ENCODE measurements at regions not wholly inside any gene's neighbourhood (a gene's known extent, or its start where the extent isn't known, plus 50 kb on each side); places are given as distances from the start of the nearest gene placed in this dataset.

DNA sequence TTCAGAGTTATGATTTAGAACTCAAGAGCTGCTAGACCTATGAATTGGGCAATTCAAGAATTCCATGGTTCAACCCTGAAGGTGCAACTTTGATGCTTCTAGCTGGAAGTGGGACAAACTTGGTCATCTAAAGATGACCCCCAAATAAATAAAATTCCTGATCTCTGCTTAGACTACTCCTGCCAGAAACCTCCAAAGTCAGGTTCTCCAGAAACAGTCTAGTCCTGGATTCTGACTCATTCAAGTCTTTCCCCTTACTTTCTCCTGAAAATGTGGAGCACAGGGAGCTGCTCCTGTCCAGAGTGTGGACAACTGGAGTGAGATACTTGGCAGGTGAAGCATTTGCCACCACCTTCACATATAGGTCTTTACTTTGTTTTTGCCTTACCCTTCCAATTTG, 557.7 kb upstream of the TNP1 start:
- Histone ChIP-seq H3K4me1 (ENCODE audit: insufficient read depth, low read length) (peaks cover 42% of the 10 kb centered on the region), H3K36me3 (ENCODE audit: insufficient read depth, low read length) (no peaks in the 10 kb centered on the region), H3K27ac (ENCODE audit: low read depth, low read length) (no peak overlapping the region), H3K4me3 (ENCODE audit: low read depth in 1 of 2, low read length in 2 of 2) (no peak overlapping the region), H3K9ac (ENCODE audit: low read length) (no peak overlapping the region), H3K27me3 (ENCODE audit: control insufficient read depth in 1 of 2, insufficient read depth in 2 of 2, low read length in 2 of 2) (no peaks in the 10 kb centered on the region), H3K9me3 (ENCODE audit: low read length) (no peaks in the 10 kb centered on the region)

DNA sequence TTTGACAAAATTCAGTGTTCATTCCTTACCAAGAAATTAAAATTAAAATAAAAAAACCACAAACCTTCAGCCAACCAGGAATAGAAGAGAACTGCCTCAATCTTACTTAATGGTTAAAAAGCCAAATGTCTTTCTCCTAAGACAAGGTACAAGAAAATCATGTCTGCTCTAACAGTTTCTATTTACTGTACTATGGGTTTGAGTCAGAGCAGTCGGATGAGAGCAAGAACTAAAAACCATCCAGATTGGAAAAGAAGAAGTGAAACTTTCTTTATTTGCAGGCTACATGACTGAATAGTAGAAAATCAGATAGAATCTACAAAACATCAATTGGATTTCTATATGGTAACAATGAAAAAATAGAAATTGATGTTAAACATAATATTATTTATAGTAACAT, 555.5 kb upstream of the TNP1 start:
- Histone ChIP-seq H3K4me3 (ENCODE audit: low read depth in 1 of 2, low read length in 2 of 2) (no peak overlapping the region), H3K9ac (ENCODE audit: low read length) (no peak overlapping the region), H3K36me3 (ENCODE audit: insufficient read depth, low read length) (no peaks in the 10 kb centered on the region), H3K27me3 (ENCODE audit: control insufficient read depth in 1 of 2, insufficient read depth in 2 of 2, low read length in 2 of 2) (no peaks in the 10 kb centered on the region), H3K4me1 (ENCODE audit: insufficient read depth, low read length) (peaks cover 47% of the 10 kb centered on the region), H3K27ac (ENCODE audit: low read depth, low read length) (no peak overlapping the region), H3K9me3 (ENCODE audit: low read length) (no peaks in the 10 kb centered on the region)

DNA sequence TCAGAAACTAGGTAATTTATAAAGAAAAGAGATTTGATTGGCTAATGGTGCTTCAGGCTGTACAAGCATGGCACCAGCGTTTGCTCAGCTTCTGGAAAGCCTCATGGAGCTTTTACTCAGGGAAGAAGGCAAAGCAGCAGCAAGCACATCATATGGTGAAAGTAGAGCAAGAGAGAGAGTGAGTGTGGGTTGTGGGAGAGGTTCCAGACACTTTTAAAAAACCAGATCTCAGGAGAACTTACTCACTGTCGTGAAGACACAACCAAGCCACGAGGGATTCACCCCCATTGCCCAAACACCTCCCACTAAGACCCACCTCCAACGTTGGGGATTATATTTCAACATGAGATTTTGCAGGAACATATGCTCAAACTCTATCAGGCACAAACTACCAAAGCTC, 554.6 kb upstream of the TNP1 start:
- no peaks in the 10 kb centered on the region for H3K9me3 ChIP-seq (ENCODE audit: low read length)
- H3K27me3 ChIP-seq (ENCODE audit: control insufficient read depth in 1 of 2, insufficient read depth in 2 of 2, low read length in 2 of 2): no peaks in the 10 kb centered on the region
- peak overlapping the region; percentile 12 for H3K27ac ChIP-seq (ENCODE audit: low read depth, low read length)
- no peak overlapping the region for H3K4me3 ChIP-seq (ENCODE audit: low read depth in 1 of 2, low read length in 2 of 2)
- H3K4me1 ChIP-seq (ENCODE audit: insufficient read depth, low read length): peaks cover 51% of the 10 kb centered on the region
- H3K36me3 ChIP-seq (ENCODE audit: insufficient read depth, low read length): no peaks in the 10 kb centered on the region
- no peak overlapping the region for H3K9ac ChIP-seq (ENCODE audit: low read length)

- no peaks in the 10 kb centered on the region for H3K36me3 ChIP-seq (ENCODE audit: insufficient read depth, low read length)
- peak overlapping the region; percentile 79 for H3K27ac ChIP-seq (ENCODE audit: low read depth, low read length)
- no peak overlapping the region for H3K4me3 ChIP-seq (ENCODE audit: low read depth in 1 of 2, low read length in 2 of 2)
- peaks cover 43% of the 10 kb centered on the region for H3K4me1 ChIP-seq (ENCODE audit: insufficient read depth, low read length)
- H3K27me3 ChIP-seq (ENCODE audit: control insufficient read depth in 1 of 2, insufficient read depth in 2 of 2, low read length in 2 of 2): no peaks in the 10 kb centered on the region
- H3K9ac ChIP-seq (ENCODE audit: low read length): no peak overlapping the region
- no peaks in the 10 kb centered on the region for H3K9me3 ChIP-seq (ENCODE audit: low read length)
These were observed 553.3 kb upstream of the TNP1 start for GRCh38 chr2:217413193-217413592.

GRCh38 chr2:217412721-217413120, 552.9 kb upstream of the TNP1 start:
- Histone ChIP-seq H3K4me3 (ENCODE audit: low read depth in 1 of 2, low read length in 2 of 2) (no peak overlapping the region), H3K4me1 (ENCODE audit: insufficient read depth, low read length) (peaks cover 43% of the 10 kb centered on the region), H3K27ac (ENCODE audit: low read depth, low read length) (peak overlapping the region; percentile 79), H3K36me3 (ENCODE audit: insufficient read depth, low read length) (no peaks in the 10 kb centered on the region), H3K9ac (ENCODE audit: low read length) (peak overlapping the region; percentile 22), H3K27me3 (ENCODE audit: control insufficient read depth in 1 of 2, insufficient read depth in 2 of 2, low read length in 2 of 2) (no peaks in the 10 kb centered on the region), H3K9me3 (ENCODE audit: low read length) (no peaks in the 10 kb centered on the region)

DNA sequence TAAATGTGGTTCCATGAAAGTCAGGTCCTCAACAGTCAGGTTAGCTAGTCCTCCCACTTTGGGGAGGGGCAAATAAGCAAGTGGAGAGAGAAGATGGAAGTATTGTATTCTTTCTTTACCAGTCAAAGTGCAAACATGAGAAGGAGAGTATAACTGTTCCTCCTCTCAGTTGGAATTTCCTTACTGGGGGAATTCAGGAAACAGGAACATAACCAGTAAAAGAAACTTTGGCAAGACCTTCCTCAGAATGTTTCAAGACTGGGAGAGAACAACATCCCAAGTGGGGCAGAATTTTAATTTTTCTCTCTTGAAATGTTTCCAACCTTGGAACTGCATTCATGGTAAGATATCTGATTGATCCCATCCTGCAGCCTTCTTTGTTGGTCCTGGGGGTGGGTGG, 552.4 kb upstream of the TNP1 start:
- Histone ChIP-seq H3K4me1 (ENCODE audit: insufficient read depth, low read length) (peaks cover 43% of the 10 kb centered on the region), H3K36me3 (ENCODE audit: insufficient read depth, low read length) (no peaks in the 10 kb centered on the region), H3K27me3 (ENCODE audit: control insufficient read depth in 1 of 2, insufficient read depth in 2 of 2, low read length in 2 of 2) (no peaks in the 10 kb centered on the region), H3K4me3 (ENCODE audit: low read depth in 1 of 2, low read length in 2 of 2) (no peak overlapping the region), H3K9me3 (ENCODE audit: low read length) (no peaks in the 10 kb centered on the region), H3K27ac (ENCODE audit: low read depth, low read length) (peak overlapping the region; percentile 79), H3K9ac (ENCODE audit: low read length) (peak overlapping the region; percentile 22)

DNA sequence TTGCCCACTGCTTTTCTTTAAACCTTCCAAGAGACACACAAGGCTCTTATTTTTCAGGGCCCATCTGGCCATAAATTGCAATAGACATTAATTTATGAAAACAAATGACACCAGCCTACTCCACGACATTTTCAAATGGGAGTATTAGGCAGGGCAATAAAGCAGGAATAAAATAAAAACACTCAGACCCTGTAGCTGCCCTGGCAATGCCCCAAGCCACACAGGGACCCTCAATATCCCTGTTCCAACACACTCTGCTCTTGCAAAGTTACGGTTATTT, 550.8 kb upstream of the TNP1 start:
- Histone ChIP-seq H3K36me3 (ENCODE audit: insufficient read depth, low read length) (no peaks in the 10 kb centered on the region), H3K9ac (ENCODE audit: low read length) (no peak overlapping the region), H3K4me1 (ENCODE audit: insufficient read depth, low read length) (peaks cover 43% of the 10 kb centered on the region), H3K27me3 (ENCODE audit: control insufficient read depth in 1 of 2, insufficient read depth in 2 of 2, low read length in 2 of 2) (no peaks in the 10 kb centered on the region), H3K4me3 (ENCODE audit: low read depth in 1 of 2, low read length in 2 of 2) (no peak overlapping the region), H3K9me3 (ENCODE audit: low read length) (no peaks in the 10 kb centered on the region), H3K27ac (ENCODE audit: low read depth, low read length) (no peak overlapping the region)

DNA sequence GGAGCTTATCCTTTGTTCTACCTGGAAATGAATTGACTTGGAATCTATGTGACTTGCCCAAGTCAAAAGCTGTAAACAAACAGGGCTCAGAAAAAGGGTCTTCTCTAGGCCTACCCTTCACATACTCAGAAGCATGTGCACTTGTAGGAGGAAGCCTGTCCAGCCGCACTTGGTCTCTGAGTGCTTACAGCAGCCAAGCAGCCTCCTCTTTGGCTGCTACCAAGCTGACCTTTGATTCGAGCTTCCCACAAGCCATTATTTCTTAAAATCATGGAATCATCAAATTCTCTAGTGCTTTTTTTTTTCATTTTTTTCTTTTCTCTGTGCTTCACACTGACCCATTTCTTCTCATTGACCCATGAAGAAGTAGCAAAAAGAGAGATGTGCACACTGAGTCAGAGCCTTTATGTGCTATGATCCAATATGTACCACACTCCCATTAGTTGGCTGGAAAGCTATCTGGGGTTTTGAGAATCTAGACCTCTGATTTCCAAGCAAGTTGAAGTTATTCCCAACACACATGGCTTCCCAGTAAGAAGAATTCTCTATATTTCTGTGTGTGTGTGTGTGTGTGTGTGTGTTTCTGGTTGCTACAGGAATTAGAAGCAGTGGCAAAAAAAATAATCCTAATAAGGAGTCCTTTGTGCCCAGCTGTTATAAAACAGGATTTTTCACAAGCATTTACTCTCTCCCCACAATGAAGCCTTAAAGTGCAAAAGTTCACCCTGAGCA, 550.3 kb upstream of the TNP1 start:
- H3K9ac ChIP-seq (ENCODE audit: low read length): no peak overlapping the region
- peaks cover 43% of the 10 kb centered on the region for H3K4me1 ChIP-seq (ENCODE audit: insufficient read depth, low read length)
- H3K27ac ChIP-seq (ENCODE audit: low read depth, low read length): no peak overlapping the region
- no peaks in the 10 kb centered on the region for H3K9me3 ChIP-seq (ENCODE audit: low read length)
- H3K4me3 ChIP-seq (ENCODE audit: low read depth in 1 of 2, low read length in 2 of 2): no peak overlapping the region
- H3K27me3 ChIP-seq (ENCODE audit: control insufficient read depth in 1 of 2, insufficient read depth in 2 of 2, low read length in 2 of 2): no peaks in the 10 kb centered on the region
- H3K36me3 ChIP-seq (ENCODE audit: insufficient read depth, low read length): no peaks in the 10 kb centered on the region

DNA sequence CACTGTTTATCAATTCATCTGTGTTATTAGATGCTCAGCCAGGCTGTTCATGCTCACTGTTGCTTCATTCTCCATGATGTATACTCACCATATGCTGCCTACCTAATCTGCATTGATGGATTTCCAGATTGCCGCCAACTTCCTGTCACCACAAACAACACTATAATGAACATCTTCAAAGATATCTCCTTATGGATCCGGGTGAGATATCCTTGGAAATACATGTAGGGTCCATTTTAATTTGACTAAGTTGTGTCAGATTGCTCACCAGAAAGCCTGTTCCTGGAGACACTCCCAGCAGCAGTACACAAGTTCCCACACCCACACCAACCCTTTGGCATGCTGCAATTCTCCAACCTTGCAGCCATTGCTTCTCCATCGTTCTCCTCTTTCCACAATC, 547.5 kb upstream of the TNP1 start:
- no peaks in the 10 kb centered on the region for H3K36me3 ChIP-seq (ENCODE audit: insufficient read depth, low read length)

GRCh38 chr2:217404236-217404760, 544.4 kb upstream of the TNP1 start:
- H3K9me3 ChIP-seq (ENCODE audit: low read length): no peaks in the 10 kb centered on the region
- no peak overlapping the region for H3K27ac ChIP-seq (ENCODE audit: low read depth, low read length)
- no peaks in the 10 kb centered on the region for H3K27me3 ChIP-seq (ENCODE audit: control insufficient read depth in 1 of 2, insufficient read depth in 2 of 2, low read length in 2 of 2)
- H3K9ac ChIP-seq (ENCODE audit: low read length): no peak overlapping the region
- no peak overlapping the region for H3K4me3 ChIP-seq (ENCODE audit: low read depth in 1 of 2, low read length in 2 of 2)
- H3K36me3 ChIP-seq (ENCODE audit: insufficient read depth, low read length): no peaks in the 10 kb centered on the region
- H3K4me1 ChIP-seq (ENCODE audit: insufficient read depth, low read length): peaks cover 20% of the 10 kb centered on the region

More for the DNA sequence above, 547.5 kb upstream of the TNP1 start:
- Histone ChIP-seq H3K27me3 (ENCODE audit: control insufficient read depth in 1 of 2, insufficient read depth in 2 of 2, low read length in 2 of 2) (no peaks in the 10 kb centered on the region), H3K9me3 (ENCODE audit: low read length) (no peaks in the 10 kb centered on the region), H3K27ac (ENCODE audit: low read depth, low read length) (no peak overlapping the region), H3K4me1 (ENCODE audit: insufficient read depth, low read length) (peaks cover 47% of the 10 kb centered on the region), H3K9ac (ENCODE audit: low read length) (no peak overlapping the region), H3K4me3 (ENCODE audit: low read depth in 1 of 2, low read length in 2 of 2) (no peak overlapping the region)

DNA sequence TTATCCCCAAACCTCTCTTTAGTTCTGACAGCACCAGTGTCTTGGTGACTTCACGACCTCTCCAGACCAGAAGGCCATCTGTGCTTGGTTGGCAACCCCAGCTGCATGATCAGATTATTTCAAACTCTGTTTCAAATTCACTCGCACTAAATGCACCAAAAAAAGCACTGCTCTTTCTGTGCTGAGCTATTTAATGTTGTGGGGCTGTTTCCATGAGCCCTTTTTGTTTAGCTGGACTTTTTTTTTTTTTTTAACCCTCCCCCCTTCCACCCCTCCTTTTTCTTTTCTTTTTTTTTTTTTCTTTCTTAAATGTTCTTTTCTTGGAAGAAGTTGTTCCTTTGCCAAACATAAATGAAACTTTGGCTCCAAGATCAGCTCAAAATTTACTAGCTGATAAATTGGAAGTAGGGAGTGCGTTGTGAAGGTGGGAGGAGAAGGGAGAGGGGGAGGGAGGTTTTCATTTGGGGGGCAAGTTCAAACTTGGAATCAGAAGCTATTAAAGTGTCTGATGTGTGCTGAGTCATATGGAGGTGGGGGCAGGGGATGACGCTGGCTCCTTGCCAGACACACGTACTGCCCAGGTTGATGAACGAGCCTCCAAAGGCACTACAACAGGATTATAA, 543.0 kb upstream of the TNP1 start:
- Histone ChIP-seq H3K4me3 (ENCODE audit: low read depth in 1 of 2, low read length in 2 of 2) (no peak overlapping the region), H3K36me3 (ENCODE audit: insufficient read depth, low read length) (no peaks in the 10 kb centered on the region), H3K27me3 (ENCODE audit: control insufficient read depth in 1 of 2, insufficient read depth in 2 of 2, low read length in 2 of 2) (no peaks in the 10 kb centered on the region), H3K9me3 (ENCODE audit: low read length) (no peaks in the 10 kb centered on the region), H3K9ac (ENCODE audit: low read length) (no peak overlapping the region), H3K4me1 (ENCODE audit: insufficient read depth, low read length) (peaks cover 25% of the 10 kb centered on the region), H3K27ac (ENCODE audit: low read depth, low read length) (peak overlapping the region; percentile 64)

DNA sequence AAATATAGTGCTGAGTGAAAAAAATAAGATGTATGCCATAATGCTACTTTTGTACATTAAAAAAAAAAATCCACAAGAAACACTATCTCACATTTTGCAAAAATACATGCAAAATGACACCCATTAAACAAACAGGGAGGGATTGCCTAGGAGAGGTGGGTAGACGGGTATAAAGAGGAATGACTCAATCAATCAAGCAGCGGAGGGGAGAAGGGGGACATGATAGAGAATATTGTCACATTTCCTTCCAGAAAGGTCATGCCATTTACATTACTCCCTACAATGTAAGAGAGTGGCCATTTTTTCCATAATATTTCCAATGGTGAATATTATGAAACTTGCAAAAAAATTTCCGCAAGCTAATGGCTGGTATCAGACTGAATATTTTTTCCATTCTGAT, 542.3 kb upstream of the TNP1 start:
- H3K27ac ChIP-seq (ENCODE audit: low read depth, low read length): peak overlapping the region; percentile 57
- no peaks in the 10 kb centered on the region for H3K9me3 ChIP-seq (ENCODE audit: low read length)
- no peaks in the 10 kb centered on the region for H3K36me3 ChIP-seq (ENCODE audit: insufficient read depth, low read length)
- peaks cover 32% of the 10 kb centered on the region for H3K4me1 ChIP-seq (ENCODE audit: insufficient read depth, low read length)
- H3K9ac ChIP-seq (ENCODE audit: low read length): no peak overlapping the region
- no peaks in the 10 kb centered on the region for H3K27me3 ChIP-seq (ENCODE audit: control insufficient read depth in 1 of 2, insufficient read depth in 2 of 2, low read length in 2 of 2)
- H3K4me3 ChIP-seq (ENCODE audit: low read depth in 1 of 2, low read length in 2 of 2): no peak overlapping the region

All from muscle layer of colon (tissue), 2 donors.